NCI-H748 (cell line): ENCODE measurements at regions not wholly inside any gene's neighbourhood (a gene's known extent, or its start where the extent isn't known, plus 50 kb on each side); places are given as distances from the start of the nearest gene placed in this dataset.

Experiments used
- DNase-seq: peaks from one replicate; lab custom pipeline; 2025; ENCODE audit not compliant: unreplicated experiment; lab: John Stamatoyannopoulos, UW

DNA sequence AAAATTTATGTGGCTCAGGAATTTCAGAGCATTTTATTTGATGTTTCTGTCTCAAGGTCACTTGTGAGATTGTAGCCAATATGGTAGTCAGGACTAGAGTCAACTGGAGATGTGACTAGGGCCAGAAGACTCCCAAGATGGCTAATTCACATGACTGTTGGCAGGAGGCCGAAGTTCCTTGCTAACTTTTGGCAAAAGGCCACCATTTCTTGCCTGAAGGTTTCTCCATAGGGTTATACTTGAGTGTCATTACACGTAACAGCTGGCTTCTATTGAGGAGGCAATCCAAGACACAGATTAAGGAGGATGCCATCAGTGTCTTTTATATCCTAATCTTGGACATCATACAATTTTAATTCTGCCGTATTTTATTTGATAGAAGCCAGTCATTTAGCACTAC lies 162.3 kb upstream of the MAOA start:
- no peak for DNase-seq

DNA sequence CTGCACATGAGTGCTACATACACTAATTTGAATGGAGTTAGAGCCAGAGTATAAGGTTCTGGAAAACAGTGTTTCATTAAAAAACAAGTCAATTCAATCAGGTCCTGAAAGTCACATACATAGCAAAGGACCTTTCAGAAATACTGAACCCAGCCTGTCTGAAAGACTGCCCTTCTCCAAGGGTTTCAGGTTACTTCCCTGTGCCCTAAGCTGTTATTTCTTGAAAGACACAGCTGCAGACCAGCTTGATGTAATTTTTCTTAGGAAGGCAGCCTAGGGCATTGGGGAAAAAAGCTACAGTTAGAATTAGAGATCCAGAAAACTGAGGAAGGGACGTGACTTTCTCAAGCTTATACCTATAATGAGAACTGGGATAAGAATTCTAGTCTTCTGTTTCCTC lies 155.9 kb upstream of the MAOA start:
- DNase-seq, result no peak

DNA sequence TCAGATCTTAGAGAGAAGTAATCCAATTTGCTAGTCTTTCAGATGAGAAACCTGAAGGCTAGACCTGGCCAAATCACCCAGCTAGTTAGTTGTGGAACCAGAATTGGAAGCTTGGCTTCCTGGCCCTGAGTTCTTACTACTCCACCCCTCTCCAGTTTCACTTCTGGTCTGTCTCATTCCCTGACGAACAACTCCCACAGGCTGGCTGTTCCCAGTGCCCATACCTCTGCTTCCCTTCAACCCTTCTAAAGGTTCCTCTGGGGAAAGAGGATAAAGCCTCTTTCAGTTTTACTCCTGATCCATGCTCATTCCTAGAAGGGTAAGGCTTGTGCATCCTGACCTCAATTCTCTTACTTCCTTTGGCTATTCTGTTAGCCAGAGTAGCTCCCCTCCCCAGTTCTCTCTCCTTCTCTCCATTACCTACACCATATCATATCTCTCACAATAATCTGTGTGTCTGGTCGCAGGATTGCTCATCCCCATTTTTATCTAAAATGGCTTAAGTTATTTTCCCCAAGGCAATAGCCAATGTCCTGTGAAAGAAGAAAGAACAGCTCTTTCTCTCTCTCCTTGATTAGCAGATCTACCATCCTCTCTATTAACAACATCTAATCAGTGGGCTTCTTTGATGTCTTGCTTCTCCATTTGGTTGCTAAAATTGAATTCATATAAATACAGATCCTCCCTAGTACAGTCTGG lies 155.0 kb upstream of the MAOA start:
- DNase-seq, result no peak

DNA sequence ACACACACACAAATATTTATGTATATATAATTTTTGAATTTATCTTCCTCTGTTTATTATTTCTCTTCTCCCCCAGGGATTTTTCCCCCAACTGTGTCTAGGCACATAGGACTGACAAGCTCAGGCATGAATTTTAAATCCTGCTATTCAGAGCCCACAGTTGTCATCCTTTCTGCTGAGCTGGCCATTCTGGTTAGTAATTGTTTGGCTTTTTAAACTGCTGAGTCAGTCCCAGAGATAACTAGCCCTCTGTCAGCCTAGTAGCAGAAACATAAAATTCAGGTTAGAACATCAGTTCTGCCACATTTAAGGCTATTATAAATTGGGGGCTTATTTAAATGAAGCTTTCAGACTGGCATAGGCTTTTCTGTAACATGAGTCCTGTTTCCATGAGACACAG lies 151.7 kb upstream of the MAOA start:
- no peak for DNase-seq

DNA sequence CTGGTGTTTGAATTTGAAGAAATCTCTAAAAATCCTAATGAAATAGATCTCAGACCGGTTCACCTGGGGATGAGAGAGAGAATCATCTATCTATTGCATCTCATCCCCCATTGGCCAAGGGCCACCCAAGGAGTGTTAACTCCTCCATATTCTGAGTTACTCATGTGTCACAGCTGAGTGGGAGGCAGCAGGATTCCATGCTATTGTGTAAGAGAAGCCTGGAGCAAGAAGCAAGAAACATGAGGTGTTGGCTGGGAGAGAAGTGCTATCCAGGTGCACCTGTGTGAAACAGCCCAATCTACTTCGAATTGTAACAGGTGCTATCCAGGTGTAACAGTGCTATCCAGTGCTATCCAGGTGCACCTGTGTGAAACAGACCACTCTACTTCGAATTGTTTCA lies 150.3 kb upstream of the MAOA start:
- DNase-seq, result no peak

DNA sequence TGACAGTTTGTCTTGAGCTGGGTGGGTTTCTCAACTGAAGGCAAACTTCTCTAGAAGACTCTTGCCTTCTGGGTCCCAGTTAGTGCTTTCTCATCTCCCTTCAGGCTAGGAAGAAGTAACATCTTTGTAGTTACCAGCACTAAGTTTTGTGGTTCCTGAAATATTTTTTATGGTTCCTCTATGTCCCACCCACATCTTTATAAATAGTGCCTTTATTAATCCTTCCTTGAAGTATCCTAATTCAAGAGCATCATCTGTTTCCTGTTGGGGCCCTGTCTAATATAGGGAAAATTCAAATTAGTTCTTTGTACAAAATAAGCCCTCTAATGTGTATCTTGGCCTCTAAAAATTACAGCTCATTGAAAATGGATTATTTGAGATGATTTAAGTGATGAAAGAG lies 147.4 kb upstream of the MAOA start:
- DNase-seq, result no peak

DNA sequence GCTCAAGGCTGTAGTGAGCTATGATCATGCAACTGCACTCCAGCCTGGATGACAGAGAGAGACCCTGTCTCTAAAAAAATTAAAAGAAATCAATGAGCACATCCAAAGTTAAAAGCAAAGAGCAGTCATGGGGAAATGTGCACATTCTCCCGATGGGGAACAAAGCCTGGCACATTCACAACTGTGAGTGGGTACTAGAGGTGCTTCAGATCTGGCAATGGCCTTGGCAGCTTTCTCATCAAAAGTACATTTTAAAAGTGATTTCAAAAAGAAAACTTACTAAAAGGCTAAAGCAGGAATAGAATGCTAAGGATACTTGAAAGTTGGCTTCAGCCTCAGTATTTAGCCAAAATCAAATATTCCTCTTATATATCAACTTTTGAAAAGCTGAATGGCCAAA lies 145.9 kb upstream of the MAOA start:
- no peak for DNase-seq

DNA sequence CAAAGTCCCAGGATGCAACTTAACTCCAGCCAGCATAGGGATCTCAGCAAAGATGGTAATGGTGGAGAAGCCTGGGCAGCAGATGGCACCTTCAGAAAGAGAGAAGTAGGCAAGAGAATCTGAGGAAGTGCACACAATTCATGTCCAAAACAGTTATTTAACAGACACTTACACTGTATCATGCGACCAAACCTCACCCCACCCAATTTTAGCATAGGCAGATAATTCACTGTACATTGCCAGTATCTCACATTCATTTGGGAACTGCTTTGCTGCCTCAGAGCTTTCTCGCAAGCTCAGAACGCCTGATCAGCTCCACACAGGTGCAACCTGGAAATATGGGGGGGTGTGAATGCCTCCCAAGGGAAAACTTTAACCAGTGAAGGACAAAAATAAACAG lies 143.0 kb upstream of the MAOA start:
- DNase-seq, result no peak

DNA sequence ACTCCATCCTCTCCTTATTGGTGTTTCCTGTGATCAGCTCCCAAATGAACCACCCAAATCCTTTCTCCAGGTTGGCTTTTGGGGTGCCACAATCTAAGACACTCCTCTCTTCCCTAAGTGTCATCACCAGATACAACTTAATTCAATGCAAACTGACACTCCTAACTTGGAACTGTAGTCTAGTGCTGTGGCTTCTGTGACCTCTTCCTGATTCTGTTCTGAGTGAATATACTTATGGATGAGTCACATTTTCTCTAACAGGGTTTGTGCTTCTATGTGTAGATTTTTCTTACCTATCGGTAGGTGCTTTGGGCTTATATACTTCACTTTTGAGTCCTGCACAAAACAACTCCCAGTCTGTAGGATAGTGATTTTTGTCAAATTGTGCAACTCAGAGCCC lies 141.3 kb upstream of the MAOA start:
- DNase-seq, result no peak

DNA sequence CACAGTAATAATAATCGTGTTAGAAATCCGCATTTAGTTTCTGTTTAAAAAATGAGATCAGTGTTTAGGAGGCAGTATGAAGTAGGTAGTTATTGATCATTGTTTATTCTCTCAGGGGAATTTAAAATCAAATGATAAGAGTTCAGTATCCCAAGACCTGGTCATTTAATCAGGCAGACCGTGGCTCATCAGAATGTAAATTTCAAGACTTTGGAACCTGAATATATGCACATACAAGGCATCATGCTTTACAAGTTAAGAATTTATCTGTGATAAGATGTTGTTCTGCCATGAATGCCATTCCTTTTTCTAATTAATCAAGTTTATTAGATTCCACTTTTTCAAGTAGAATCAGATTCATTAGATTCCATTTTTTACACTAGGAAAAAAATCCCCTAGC lies 133.5 kb upstream of the MAOA start:
- no peak for DNase-seq

DNA sequence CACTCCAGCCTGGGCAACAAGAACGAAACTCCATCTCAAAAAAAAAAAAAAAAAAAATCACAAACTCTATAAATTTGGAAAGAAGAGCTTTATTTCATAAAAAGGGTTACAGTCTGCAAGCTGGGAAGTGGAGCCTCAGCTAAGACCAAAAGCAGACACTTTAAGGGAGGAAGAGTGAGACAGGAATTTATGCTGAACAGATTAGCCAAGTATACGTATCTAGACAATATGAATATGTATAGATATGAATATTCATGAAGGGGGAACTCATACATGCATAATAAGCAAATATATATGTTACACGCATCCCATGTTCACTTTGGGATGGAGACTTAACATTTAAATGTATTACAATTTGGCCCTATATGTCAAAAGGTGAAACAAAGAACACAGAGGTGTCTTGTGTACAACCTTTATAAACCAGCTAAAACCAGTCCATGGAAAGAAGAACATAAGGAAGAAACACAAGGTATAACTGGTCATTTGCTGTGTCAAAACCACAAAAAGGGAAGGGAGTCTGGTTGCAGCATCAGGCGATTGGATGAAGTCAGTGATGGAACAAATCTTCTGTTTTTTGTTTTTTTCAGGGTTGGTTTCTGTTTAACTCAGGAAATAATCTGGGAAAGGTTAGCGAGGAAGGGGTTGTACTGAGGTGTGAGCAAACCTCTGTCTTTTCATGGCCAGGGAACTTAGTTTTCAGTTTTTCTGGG lies 130.0 kb upstream of the MAOA start:
- DNase-seq, result no peak

DNA sequence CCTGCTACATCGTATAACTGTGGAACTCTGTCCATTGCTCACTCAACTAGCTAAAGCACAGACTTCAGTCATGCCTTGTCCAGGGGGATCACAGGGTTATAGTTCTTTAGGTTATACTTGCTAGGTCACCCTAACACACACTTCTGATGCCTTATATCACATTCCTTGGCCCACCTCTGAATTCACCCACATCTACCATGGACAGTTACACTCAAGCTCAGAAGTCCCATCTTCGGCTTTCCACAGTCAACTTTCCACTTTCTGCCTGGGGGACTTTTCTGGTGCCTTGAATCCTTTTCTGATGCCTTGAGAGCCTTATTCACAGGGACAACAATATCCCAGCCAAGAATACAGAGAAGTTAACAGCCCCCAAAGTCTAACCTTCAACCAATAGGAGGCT lies 129.2 kb upstream of the MAOA start:
- DNase-seq, result no peak

DNA sequence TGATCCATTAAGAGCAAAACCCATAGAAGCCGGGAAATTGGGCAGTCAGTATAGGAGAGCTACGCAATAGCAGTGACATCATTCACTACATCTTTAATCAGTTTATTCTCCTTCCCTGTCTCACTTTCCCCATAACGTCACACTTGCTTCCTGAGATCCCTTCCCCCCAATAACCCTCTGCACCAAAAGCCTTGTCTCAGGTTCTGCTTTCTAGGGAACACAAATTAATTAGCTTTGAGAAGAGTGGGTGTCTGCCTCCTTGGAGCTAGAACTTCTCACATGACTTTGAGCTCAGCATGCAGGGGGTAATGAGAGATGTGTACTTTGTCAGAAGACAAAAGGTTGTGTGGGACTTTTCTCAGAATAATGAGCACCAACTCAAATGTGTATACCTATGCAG lies 128.3 kb upstream of the MAOA start:
- DNase-seq, result no peak

DNA sequence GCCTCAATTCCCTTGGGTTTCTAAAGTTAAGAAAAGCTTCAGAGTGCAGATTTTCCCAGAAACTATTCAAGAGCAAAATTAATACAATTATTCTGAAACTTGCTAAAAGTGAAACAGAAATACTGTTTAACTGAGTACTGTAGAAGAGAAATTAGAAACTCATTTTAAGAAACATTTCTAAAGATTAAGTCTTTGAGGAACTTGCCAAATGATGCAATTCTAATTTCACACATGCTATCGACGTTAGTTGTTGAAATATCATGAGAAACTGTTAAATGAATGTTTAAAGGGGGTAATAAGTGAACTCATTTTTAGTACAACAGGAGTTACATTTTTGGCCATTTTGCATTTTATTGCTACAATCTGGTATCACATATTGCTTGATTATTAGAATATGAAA lies 125.3 kb upstream of the MAOA start:
- no peak for DNase-seq

DNA sequence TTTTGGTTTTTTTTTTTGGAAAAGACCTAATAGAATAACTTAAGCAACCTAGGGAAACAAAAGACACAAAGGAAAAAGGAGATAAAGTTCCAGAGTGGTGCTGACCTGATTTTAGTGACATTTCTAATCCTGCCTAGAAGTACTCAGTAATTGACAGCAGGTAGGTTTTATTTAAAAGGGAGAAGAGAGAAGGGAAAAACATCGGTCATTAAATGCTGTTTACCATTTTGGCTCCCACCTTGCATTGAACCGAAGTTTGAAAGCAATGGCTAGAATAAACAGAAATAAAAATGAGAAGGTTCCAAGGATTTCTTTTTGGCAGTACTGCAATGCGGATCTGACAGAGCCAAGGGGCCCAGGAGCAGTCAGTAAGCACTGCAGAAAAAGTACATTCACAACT lies 115.8 kb upstream of the MAOA start:
- DNase-seq, result no peak

DNA sequence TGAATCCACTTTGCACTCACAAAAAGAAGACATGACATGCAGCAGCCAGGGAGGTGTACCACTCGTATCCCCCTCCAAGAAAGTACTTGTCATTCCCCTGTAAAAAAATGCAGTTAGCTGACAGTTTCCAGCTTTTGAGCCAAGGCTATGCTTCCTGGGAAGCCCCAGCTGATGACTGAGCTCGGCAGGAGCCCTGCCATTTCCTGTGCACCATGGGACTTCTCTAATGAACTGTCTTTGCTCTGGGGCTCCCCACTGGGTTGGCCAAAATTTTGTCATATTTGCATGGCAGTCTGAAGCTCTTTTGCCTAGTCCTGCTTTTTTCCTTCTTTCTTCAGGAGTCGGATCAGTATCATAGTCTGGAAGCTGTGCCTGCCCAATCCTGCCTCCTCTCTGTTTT lies 104.5 kb upstream of the MAOA start:
- DNase-seq, result no peak

DNA sequence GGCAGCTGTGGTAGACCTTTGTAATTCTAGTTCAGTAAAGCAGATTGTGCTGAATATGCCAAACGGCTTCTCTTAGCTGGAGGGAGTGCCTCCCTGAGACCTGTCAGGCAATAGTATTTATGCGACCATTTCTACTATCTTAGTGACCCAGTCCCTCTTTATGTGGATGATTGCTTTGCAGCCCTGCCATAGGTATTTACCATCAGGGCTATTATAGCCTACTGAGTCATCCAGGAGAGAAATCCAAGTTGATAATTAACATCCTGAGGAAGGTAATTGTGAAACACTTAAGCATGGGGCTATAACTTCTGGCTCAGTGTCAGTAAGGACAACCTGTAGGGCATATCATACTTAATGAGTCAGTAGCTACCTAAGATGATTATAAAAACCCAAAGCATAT lies 103.9 kb upstream of the MAOA start:
- DNase-seq, result no peak

DNA sequence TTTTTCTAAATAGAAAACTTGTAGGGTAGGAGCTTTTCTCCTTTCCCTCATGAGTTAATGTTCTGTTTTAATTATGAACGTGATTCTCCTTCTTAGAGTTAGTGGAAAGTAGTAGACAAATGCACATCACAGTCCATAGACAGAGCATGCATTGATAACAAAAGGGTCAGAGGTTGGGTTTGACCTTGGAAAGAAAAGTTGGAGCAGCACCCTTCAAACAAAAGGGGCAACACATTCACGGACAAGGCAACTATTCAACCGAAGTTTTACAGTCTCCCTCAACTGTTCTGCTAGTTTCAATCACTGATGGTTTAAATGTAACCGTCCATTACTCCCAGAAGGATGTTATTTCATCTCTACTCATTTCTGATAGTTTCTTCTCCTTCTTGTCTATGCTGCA lies 103.4 kb upstream of the MAOA start:
- DNase-seq, result no peak

DNA sequence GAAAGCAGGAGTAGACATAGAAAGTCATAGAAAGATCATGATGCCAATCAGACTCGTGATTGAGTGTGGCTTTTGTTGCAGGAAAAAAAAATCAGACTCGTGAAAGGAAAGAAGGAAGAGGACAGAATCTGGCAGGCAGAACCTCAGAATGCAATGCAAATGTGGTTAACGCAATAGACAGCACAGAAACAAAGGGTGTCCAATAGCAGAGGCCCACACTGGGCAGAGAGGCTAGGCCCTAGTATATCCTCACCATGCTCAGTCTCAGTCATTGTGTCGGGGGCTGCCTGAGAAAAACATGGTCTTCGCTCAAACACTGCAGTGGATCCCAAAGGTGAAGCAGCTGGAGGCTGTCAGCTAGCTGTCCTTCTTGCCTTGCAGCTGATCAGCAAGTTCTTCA lies 102.8 kb upstream of the MAOA start:
- DNase-seq, result no peak

DNA sequence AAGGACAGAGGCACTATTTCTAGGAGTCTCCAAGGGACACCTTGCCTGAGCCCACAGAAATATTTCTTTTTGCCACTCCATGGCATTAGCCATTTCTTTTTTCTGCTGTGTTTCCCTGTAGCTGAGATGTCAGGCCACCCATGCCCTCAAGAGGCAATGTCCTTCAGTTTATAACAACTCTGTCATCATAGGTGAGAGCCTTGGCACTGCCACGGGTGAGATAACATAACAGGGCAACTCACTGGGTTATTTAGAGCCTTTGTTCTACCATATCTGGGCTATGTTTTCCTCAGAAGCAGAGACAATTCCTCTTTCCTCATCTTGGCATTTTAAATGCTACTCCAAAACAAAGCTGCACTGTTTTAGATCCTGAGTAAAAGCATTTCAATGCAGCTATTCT lies 99.9 kb upstream of the MAOA start:
- no peak for DNase-seq

DNA sequence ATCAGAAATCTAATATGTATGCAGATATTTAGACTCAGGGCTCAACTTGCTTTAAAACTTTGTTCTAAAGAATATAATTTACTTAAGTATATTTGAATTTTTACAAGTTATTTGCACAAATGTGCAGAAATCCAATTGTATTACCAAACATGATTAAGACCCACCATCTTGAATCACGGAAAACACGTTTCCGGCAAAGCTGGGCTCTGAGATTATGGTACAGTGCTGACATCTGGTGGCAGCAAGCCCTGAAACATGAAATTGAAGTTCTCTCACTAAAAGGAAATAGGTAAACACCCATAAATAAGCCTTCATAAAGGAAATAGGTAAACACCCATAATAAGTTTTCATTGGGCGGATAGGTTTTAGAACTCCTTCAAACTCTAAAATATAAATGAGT lies 98.3 kb upstream of the MAOA start:
- DNase-seq, result peak; percentile 68

DNA sequence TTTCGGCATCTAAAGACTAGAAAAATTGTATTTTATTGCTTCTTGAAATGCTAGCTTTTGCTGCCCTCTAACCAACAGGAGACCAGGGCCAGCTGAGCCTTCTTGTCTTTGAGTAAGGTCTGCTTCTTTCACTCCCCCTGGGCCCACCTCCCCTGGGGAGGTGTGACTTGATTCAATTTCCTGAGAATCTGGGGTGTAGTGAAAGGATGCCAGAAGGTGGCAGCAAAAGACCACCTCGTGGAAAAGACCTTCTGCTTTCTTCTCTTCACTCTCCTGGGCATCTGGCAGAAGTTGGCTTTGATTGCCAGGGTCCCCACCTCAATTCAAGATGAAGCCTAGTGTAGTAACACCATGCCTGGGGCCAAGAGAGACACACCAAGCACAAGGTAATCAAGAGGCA lies 96.5 kb upstream of the MAOA start:
- DNase-seq, result peak; percentile 71
